Suprapubic skin (tissue), 4 donors: ENCODE measurements at regions not wholly inside any gene's neighbourhood (a gene's known extent, or its start where the extent isn't known, plus 50 kb on each side); places are given as distances from the start of the nearest gene placed in this dataset.

Experiments
- EP300 ChIP-seq: sonication (generic); formaldehyde crosslinking; IDR thresholded peaks from one replicate; pipeline ENCODE4 v1.6.1; 2017; ENCODE audit warnings: antibody characterized with exemption
- POLR2A ChIP-seq, 2 donors: fragments of 450-650 bp; IDR thresholded peaks; one replicate each; pipeline ENCODE4 v1.6.1; 2017; ENCODE audit warnings: antibody characterized with exemption in 2 of 2, mild to moderate bottlenecking in 2 of 2, moderate library complexity in 2 of 2
- POLR2AphosphoS5 ChIP-seq, 3 donors: sonication (generic); formaldehyde crosslinking; IDR thresholded peaks; one replicate each; pipeline ENCODE4 v1.6.1; 2017; ENCODE audit warnings: antibody characterized with exemption in 3 of 3
- TF ChIP-seq, protein P1 (sequence below), 2 donors: fragments of 200-600 bp in 1 of 2; fragments of 450-650 bp in 1 of 2; sonication (generic) in 1 of 2; IDR thresholded peaks; one replicate each; pipeline ENCODE4 v1.5.1; 2016 to 2019; ENCODE audit warnings: antibody characterized with exemption in 2 of 2, mild to moderate bottlenecking in 1 of 2, moderate library complexity in 1 of 2

DNA sequence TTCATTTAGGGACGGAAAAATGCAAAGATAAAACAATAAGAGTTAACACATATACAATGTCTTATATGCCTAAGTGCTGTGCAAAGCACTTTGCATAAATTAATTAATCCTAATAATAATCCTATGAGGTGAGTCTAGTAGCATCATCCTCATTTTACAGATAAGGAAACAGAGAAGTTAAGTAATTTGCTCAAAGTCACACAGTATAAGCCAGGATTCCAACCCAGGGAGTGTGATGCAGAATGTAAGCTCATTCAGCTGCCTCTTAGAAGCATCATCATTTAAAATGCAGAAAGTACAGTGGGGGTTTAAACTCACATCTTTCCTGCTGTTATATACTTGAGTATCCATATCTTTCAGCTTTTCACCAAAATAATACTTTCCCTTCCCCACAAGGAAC lies 203.7 kb downstream of the LARP7 start:
- TF ChIP-seq, protein P1, sequence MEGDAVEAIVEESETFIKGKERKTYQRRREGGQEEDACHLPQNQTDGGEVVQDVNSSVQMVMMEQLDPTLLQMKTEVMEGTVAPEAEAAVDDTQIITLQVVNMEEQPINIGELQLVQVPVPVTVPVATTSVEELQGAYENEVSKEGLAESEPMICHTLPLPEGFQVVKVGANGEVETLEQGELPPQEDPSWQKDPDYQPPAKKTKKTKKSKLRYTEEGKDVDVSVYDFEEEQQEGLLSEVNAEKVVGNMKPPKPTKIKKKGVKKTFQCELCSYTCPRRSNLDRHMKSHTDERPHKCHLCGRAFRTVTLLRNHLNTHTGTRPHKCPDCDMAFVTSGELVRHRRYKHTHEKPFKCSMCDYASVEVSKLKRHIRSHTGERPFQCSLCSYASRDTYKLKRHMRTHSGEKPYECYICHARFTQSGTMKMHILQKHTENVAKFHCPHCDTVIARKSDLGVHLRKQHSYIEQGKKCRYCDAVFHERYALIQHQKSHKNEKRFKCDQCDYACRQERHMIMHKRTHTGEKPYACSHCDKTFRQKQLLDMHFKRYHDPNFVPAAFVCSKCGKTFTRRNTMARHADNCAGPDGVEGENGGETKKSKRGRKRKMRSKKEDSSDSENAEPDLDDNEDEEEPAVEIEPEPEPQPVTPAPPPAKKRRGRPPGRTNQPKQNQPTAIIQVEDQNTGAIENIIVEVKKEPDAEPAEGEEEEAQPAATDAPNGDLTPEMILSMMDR (IDR thresholded peaks at IDR 0.05): no peak
- TF ChIP-seq POLR2AphosphoS5 (IDR thresholded peaks at IDR 0.05): no peak
- no peak for TF ChIP-seq EP300
- TF ChIP-seq POLR2A (IDR thresholded peaks at IDR 0.05): no peak
